NB4 (cell line): ENCODE measurements at regions not wholly inside any gene's neighbourhood (a gene's known extent, or its start where the extent isn't known, plus 50 kb on each side); places are given as distances from the start of the nearest gene placed in this dataset.

Experiments used
- POLR2A ChIP-seq: IDR thresholded peaks from 2 replicates; pipeline ENCODE4 v1.6.1; 2011; ENCODE audit warnings: mild to moderate bottlenecking; ENCODE audit not compliant: insufficient read length; ENCODE audit errors: extremely low read depth
- TF ChIP-seq, protein P1 (sequence below): IDR thresholded peaks from one replicate; pipeline ENCODE4 v1.5.1; 2012; ENCODE audit warnings: low read depth, low read length

DNA sequence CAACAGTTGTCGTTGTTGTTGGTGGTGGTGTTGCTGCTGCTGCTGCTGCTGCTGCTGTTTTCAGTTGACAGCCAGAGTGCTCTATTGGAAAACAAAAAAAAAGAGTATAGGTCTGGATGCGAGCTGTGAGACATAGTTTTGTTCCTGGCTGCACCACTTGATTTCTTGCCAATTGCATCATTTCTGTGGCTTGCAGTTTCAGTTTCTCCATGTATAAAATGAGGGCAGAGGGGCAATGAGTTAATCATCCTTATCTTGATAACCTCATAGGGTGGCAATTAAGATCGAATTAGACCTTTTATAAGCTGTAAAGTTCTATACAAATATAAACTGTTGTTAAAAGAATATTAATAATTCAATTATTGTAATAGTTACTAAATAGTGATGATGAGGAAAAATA is 156.7 kb downstream of the DMRTA2 start:
- TF ChIP-seq, protein P1, sequence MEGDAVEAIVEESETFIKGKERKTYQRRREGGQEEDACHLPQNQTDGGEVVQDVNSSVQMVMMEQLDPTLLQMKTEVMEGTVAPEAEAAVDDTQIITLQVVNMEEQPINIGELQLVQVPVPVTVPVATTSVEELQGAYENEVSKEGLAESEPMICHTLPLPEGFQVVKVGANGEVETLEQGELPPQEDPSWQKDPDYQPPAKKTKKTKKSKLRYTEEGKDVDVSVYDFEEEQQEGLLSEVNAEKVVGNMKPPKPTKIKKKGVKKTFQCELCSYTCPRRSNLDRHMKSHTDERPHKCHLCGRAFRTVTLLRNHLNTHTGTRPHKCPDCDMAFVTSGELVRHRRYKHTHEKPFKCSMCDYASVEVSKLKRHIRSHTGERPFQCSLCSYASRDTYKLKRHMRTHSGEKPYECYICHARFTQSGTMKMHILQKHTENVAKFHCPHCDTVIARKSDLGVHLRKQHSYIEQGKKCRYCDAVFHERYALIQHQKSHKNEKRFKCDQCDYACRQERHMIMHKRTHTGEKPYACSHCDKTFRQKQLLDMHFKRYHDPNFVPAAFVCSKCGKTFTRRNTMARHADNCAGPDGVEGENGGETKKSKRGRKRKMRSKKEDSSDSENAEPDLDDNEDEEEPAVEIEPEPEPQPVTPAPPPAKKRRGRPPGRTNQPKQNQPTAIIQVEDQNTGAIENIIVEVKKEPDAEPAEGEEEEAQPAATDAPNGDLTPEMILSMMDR, result no peak
- no peak for TF ChIP-seq POLR2A
